ENCODE measurements at regions not wholly inside any gene's neighbourhood (a gene's known extent, or its start where the extent isn't known, plus 50 kb on each side); places are given as distances from the start of the nearest gene placed in this dataset.

DNA sequence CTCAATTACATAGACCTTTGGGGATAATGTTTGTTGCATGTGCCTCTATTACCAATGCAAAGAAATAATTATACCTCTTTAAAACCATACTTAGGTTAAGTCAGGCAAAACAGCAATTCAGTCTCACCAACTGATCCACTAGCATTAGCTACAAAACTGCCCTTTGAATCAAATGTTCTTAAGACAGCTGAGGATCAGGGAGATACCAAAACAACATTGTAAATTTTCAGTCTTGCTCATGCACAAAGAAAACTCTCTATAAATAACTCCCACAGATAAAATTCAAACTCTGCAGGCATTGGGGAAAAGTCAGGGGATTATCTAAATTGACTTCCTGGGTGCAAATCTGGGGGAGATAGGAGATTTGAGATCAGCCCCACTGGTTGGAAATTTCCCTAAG, 100.9 kb upstream of the DPT start:
- Histone ChIP-seq H3K27me3 (replicated peaks; ENCODE audit: control insufficient read depth, insufficient read depth, low read length) (no peaks in the 10 kb centered on the region), H3K4me3 (ENCODE audit: low read depth, low read length) (no peak overlapping the region), H3K36me3 (ENCODE audit: control insufficient read depth, insufficient read depth, low read length) (no peaks in the 10 kb centered on the region), H3K4me1 (peaks cover 42% of the 10 kb centered on the region), H3K9me3 (no peaks in the 10 kb centered on the region)
- Mint-ChIP-seq H3K36me3 (ENCODE audit: insufficient read depth, unreplicated experiment) (no peaks in the 10 kb centered on the region), H3K27me3 (ENCODE audit: insufficient read depth, unreplicated experiment) (no peaks in the 10 kb centered on the region), H3K9me3 (ENCODE audit: unreplicated experiment) (peaks cover 11% of the 10 kb centered on the region), H3K4me1 (ENCODE audit: low read depth, unreplicated experiment) (peaks cover 40% of the 10 kb centered on the region), H3K4me3 (ENCODE audit: unreplicated experiment) (no peak overlapping the region), H3K27ac (ENCODE audit: unreplicated experiment) (no peak overlapping the region)
- ChIA-PET POLR2A (no interaction called here), CTCF (no interaction called here)
- intact Hi-C loops (cut with micrococcal nuclease; ENCODE audit: unreplicated experiment) = loop anchor here (2.0 to 5.0 kb wide), 2 partner anchors 17 to 47 kb away; no protein-coding TSS in a partner anchor
- TF ChIP-seq, protein P1, sequence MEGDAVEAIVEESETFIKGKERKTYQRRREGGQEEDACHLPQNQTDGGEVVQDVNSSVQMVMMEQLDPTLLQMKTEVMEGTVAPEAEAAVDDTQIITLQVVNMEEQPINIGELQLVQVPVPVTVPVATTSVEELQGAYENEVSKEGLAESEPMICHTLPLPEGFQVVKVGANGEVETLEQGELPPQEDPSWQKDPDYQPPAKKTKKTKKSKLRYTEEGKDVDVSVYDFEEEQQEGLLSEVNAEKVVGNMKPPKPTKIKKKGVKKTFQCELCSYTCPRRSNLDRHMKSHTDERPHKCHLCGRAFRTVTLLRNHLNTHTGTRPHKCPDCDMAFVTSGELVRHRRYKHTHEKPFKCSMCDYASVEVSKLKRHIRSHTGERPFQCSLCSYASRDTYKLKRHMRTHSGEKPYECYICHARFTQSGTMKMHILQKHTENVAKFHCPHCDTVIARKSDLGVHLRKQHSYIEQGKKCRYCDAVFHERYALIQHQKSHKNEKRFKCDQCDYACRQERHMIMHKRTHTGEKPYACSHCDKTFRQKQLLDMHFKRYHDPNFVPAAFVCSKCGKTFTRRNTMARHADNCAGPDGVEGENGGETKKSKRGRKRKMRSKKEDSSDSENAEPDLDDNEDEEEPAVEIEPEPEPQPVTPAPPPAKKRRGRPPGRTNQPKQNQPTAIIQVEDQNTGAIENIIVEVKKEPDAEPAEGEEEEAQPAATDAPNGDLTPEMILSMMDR (IDR thresholded peaks at IDR 0.05; ENCODE audit: insufficient read depth in 1 of 2, low read depth in 1 of 2, low read length in 1 of 2, severe bottlenecking in 1 of 2, unreplicated experiment in 1 of 2) = no peak
- no peak for DNase-seq
- BruUV-seq (replicated peaks) = no TSS peak

DNA sequence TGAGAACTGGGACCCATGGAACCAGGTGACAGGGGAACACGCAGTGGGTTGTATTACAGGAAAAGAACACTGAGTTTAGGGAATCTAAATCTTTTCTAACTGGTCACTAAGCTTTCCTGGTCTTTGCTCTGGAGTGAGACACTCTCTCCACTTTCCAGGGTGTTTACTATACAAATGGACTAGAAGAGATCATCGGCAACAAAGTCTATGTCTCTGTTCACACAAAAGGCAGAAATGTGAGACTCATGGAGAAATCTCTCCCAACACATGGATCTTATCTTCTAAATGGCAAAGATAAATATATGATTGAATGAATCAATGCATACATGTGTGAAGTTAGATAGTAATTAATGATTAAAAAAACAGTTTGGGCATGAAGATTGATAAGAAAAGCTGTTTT, 101.6 kb upstream of the DPT start:
- ChIA-PET CTCF (no interaction called here), POLR2A (no interaction called here)
- no peak for DNase-seq
- Mint-ChIP-seq H3K36me3 (ENCODE audit: insufficient read depth, unreplicated experiment) (no peaks in the 10 kb centered on the region), H3K27me3 (ENCODE audit: insufficient read depth, unreplicated experiment) (no peaks in the 10 kb centered on the region), H3K9me3 (ENCODE audit: unreplicated experiment) (peaks cover 4% of the 10 kb centered on the region), H3K27ac (ENCODE audit: unreplicated experiment) (peak overlapping the region; percentile 17), H3K4me3 (ENCODE audit: unreplicated experiment) (no peak overlapping the region), H3K4me1 (ENCODE audit: low read depth, unreplicated experiment) (peaks cover 45% of the 10 kb centered on the region)
- H3K4me1 ChIP-seq = peaks cover 46% of the 10 kb centered on the region
- intact Hi-C loops (cut with micrococcal nuclease; ENCODE audit: unreplicated experiment) = loop anchor here (2.0 to 5.0 kb wide), 2 partner anchors 18 to 47 kb away; no protein-coding TSS in a partner anchor
- no TSS peak for BruUV-seq (replicated peaks)
- H3K4me3 ChIP-seq (ENCODE audit: low read depth, low read length) = no peak overlapping the region
- no peaks in the 10 kb centered on the region for H3K27me3 ChIP-seq (replicated peaks; ENCODE audit: control insufficient read depth, insufficient read depth, low read length)
- TF ChIP-seq, protein P1 (IDR thresholded peaks at IDR 0.05; ENCODE audit: insufficient read depth in 1 of 2, low read depth in 1 of 2, low read length in 1 of 2, severe bottlenecking in 1 of 2, unreplicated experiment in 1 of 2) = no peak
- H3K9me3 ChIP-seq = no peaks in the 10 kb centered on the region
- H3K36me3 ChIP-seq (ENCODE audit: control insufficient read depth, insufficient read depth, low read length) = no peaks in the 10 kb centered on the region

DNA sequence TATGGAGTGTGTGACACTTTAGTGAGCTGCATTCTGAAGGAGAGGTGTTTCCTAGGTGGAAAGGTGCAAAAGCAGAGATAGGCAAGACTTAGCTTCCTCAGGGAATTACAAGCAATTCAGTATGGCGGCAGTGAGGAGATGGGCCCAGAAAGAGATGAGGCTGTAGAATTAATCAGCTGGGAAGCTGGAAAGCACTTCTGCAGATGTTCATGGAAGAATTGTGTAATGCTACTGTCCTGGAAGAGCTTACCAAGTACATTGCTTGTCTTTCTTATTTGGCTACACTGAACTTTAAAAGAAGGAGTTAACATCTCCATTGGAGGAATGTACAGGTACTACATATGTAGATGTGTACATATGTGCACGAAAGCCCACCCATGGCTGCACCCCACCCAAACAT, 103.7 kb upstream of the DPT start:
- Histone ChIP-seq H3K4me1 (peaks cover 53% of the 10 kb centered on the region), H3K27me3 (replicated peaks; ENCODE audit: control insufficient read depth, insufficient read depth, low read length) (no peaks in the 10 kb centered on the region), H3K36me3 (ENCODE audit: control insufficient read depth, insufficient read depth, low read length) (no peaks in the 10 kb centered on the region; the same call in 1 of the 2 replicates), H3K9me3 (no peaks in the 10 kb centered on the region), H3K4me3 (ENCODE audit: low read depth, low read length) (no peak overlapping the region)
- DNase-seq = no peak
- H3K36me3 Mint-ChIP-seq (ENCODE audit: insufficient read depth, unreplicated experiment) = no peaks in the 10 kb centered on the region
- H3K27me3 Mint-ChIP-seq (ENCODE audit: insufficient read depth, unreplicated experiment) = no peaks in the 10 kb centered on the region
- TF ChIP-seq, protein P1 (IDR thresholded peaks at IDR 0.05; ENCODE audit: insufficient read depth in 1 of 2, low read depth in 1 of 2, low read length in 1 of 2, severe bottlenecking in 1 of 2, unreplicated experiment in 1 of 2) = no peak
- H3K4me1 Mint-ChIP-seq (ENCODE audit: low read depth, unreplicated experiment) = peaks cover 45% of the 10 kb centered on the region
- intact Hi-C loops (cut with micrococcal nuclease; ENCODE audit: unreplicated experiment) = loop anchor here (5.0 kb wide), 1 partner anchor 45 kb away; no protein-coding TSS in a partner anchor
- no peaks in the 10 kb centered on the region for H3K9me3 Mint-ChIP-seq (ENCODE audit: unreplicated experiment)
- BruUV-seq (replicated peaks) = no TSS peak
- no peak overlapping the region for H3K4me3 Mint-ChIP-seq (ENCODE audit: unreplicated experiment)
- POLR2A ChIA-PET = no interaction called here
- H3K27ac Mint-ChIP-seq (ENCODE audit: unreplicated experiment) = no peak overlapping the region
- CTCF ChIA-PET = no interaction called here

All from Caco-2 (cell line).